Astrocyte (in vitro differentiated cells and primary cell): ENCODE measurements at regions not wholly inside any gene's neighbourhood (a gene's known extent, or its start where the extent isn't known, plus 50 kb on each side); places are given as distances from the start of the nearest gene placed in this dataset.

Source experiments
- DNase-seq: peaks from one replicate; pipeline ENCODE4 v3.0.0-alpha.2; 2010; ENCODE audit warnings: low read depth
- FAIRE-seq: peaks from 2 replicates; lab custom pipeline; 2011; peaks lifted over from hg19 to GRCh38; lab: Jason Lieb, UNC
- H2AFZ ChIP-seq: 2 replicates; pipeline ENCODE4 v1.6.0; 2012; ENCODE audit warnings: low read depth, low read length, inconsistent platforms
- H3K27ac ChIP-seq: 2 replicates; pipeline ENCODE4 v1.5.1; 2011; ENCODE audit warnings: low read depth, low read length, inconsistent platforms
- H3K27me3 ChIP-seq: 2 replicates; pipeline ENCODE4 v1.6.0; 2011; ENCODE audit warnings: low read length, inconsistent platforms; ENCODE audit not compliant: insufficient read depth
- H3K36me3 ChIP-seq: 2 replicates; pipeline ENCODE4 v1.5.1; 2011; ENCODE audit warnings: low read length, inconsistent platforms; ENCODE audit not compliant: insufficient read depth
- H3K4me1 ChIP-seq: 2 replicates; pipeline ENCODE4 v1.5.1; 2011; ENCODE audit warnings: low read length, inconsistent platforms; ENCODE audit not compliant: insufficient read depth
- H3K4me2 ChIP-seq: 2 replicates; pipeline ENCODE4 v1.6.0; 2012; ENCODE audit warnings: low read length, inconsistent platforms
- H3K4me3 ChIP-seq: 2 replicates; pipeline ENCODE4 v1.5.1; 2011; ENCODE audit warnings: low read depth, mild to moderate bottlenecking, low read length, inconsistent platforms; ENCODE audit not compliant: insufficient read depth
- H3K79me2 ChIP-seq: 2 replicates; pipeline ENCODE4 v1.6.0; 2012; ENCODE audit warnings: mild to moderate bottlenecking, low read length, inconsistent platforms; ENCODE audit not compliant: insufficient read depth
- H3K9ac ChIP-seq: 2 replicates; pipeline ENCODE4 v1.6.0; 2012; ENCODE audit warnings: mild to moderate bottlenecking, low read length, inconsistent platforms
- H3K9me3 ChIP-seq: 2 replicates; pipeline ENCODE4 v1.5.1; 2012; ENCODE audit warnings: low read depth, mild to moderate bottlenecking, low read length, inconsistent platforms; ENCODE audit not compliant: insufficient read depth
- H4K20me1 ChIP-seq: 2 replicates; pipeline ENCODE4 v1.6.0; 2012; ENCODE audit warnings: low read length, inconsistent platforms; ENCODE audit not compliant: insufficient read depth
- H3K27ac Mint-ChIP-seq: one replicate; pipeline ENCODE4 v1.8.0; 2021; ENCODE audit warnings: mild to moderate bottlenecking, mixed read lengths; ENCODE audit not compliant: unreplicated experiment
- H3K27me3 Mint-ChIP-seq: one replicate; pipeline ENCODE4 v1.8.0; 2021; ENCODE audit warnings: low read depth, mixed read lengths; ENCODE audit not compliant: unreplicated experiment
- H3K36me3 Mint-ChIP-seq: one replicate; pipeline ENCODE4 v1.8.0; 2021; ENCODE audit warnings: low read depth, mixed read lengths; ENCODE audit not compliant: unreplicated experiment
- H3K4me1 Mint-ChIP-seq: one replicate; pipeline ENCODE4 v1.8.0; 2021; ENCODE audit warnings: low read depth, mixed read lengths; ENCODE audit not compliant: unreplicated experiment
- H3K4me3 Mint-ChIP-seq: one replicate; pipeline ENCODE4 v1.8.0; 2021; ENCODE audit warnings: mild to moderate bottlenecking, moderate library complexity, mixed read lengths; ENCODE audit not compliant: unreplicated experiment
- H3K9me3 Mint-ChIP-seq: one replicate; pipeline ENCODE4 v1.8.0; 2021; ENCODE audit warnings: mild to moderate bottlenecking, mixed read lengths; ENCODE audit not compliant: unreplicated experiment
- CTCF ChIP-seq: IDR thresholded peaks from 2 replicates; pipeline ENCODE4 v1.5.1; 2011; ENCODE audit warnings: low read depth, mild to moderate bottlenecking, inconsistent platforms, low read length, moderate library complexity; ENCODE audit not compliant: insufficient read depth
- EZH2 ChIP-seq: IDR thresholded peaks from 2 replicates; pipeline ENCODE4 v1.6.1; 2012; ENCODE audit warnings: mild to moderate bottlenecking, low read length, inconsistent platforms; ENCODE audit not compliant: insufficient read depth

GRCh38 chr2:128817171-128817570 is 498.5 kb upstream of the HS6ST1 start:
- Histone ChIP-seq H4K20me1 (no peaks in the 10 kb centered on the region), H3K27me3 (no peaks in the 10 kb centered on the region), H3K9ac (no peak overlapping the region), H3K79me2 (no peaks in the 10 kb centered on the region), H3K27ac (no peak overlapping the region), H3K36me3 (no peaks in the 10 kb centered on the region), H3K9me3 (no peaks in the 10 kb centered on the region), H3K4me3 (no peak overlapping the region), H3K4me1 (no peaks in the 10 kb centered on the region), H2AFZ (no peak overlapping the region), H3K4me2 (no peak overlapping the region)
- Mint-ChIP-seq H3K4me1 (no peaks in the 10 kb centered on the region), H3K4me3 (no peak overlapping the region), H3K9me3 (peaks cover 3% of the 10 kb centered on the region), H3K36me3 (no peaks in the 10 kb centered on the region), H3K27me3 (peaks cover 14% of the 10 kb centered on the region), H3K27ac (no peak overlapping the region)
- DNase-seq (no peak), FAIRE-seq (no peak)
- TF ChIP-seq CTCF (no peak), EZH2 (no peak)

GRCh38 chr2:128817813-128818212 is 499.1 kb upstream of the HS6ST1 start:
- TF ChIP-seq EZH2 (no peak), CTCF (no peak)
- H3K4me3 Mint-ChIP-seq, result no peak overlapping the region
- H3K9ac ChIP-seq, result no peak overlapping the region
- no peak overlapping the region for H3K27ac ChIP-seq
- no peak overlapping the region for H3K27ac Mint-ChIP-seq
- H3K27me3 ChIP-seq, result no peaks in the 10 kb centered on the region
- peaks cover 3% of the 10 kb centered on the region for H3K9me3 Mint-ChIP-seq
- no peaks in the 10 kb centered on the region for H3K36me3 ChIP-seq
- peaks cover 19% of the 10 kb centered on the region for H3K27me3 Mint-ChIP-seq
- DNase-seq (no peak), FAIRE-seq (no peak)
- no peaks in the 10 kb centered on the region for H3K36me3 Mint-ChIP-seq
- no peaks in the 10 kb centered on the region for H3K79me2 ChIP-seq
- H3K4me2 ChIP-seq, result no peak overlapping the region
- no peaks in the 10 kb centered on the region for H3K9me3 ChIP-seq
- H3K4me1 ChIP-seq, result no peaks in the 10 kb centered on the region
- H3K4me1 Mint-ChIP-seq, result no peaks in the 10 kb centered on the region
- H4K20me1 ChIP-seq, result no peaks in the 10 kb centered on the region
- no peak overlapping the region for H3K4me3 ChIP-seq
- no peak overlapping the region for H2AFZ ChIP-seq

- no peak overlapping the region for H3K4me2 ChIP-seq
- H2AFZ ChIP-seq, result no peak overlapping the region
- no peak overlapping the region for H3K9ac ChIP-seq
- H3K4me3 Mint-ChIP-seq, result no peak overlapping the region
- no peaks in the 10 kb centered on the region for H3K4me1 ChIP-seq
- no peaks in the 10 kb centered on the region for H3K79me2 ChIP-seq
- no peak overlapping the region for H3K27ac Mint-ChIP-seq
- H3K9me3 Mint-ChIP-seq, result peaks cover 5% of the 10 kb centered on the region
- H3K4me1 Mint-ChIP-seq, result no peaks in the 10 kb centered on the region
- no peaks in the 10 kb centered on the region for H3K27me3 ChIP-seq
- H3K9me3 ChIP-seq, result no peaks in the 10 kb centered on the region
- H3K36me3 Mint-ChIP-seq, result no peaks in the 10 kb centered on the region
- no peak for DNase-seq
- H4K20me1 ChIP-seq, result no peaks in the 10 kb centered on the region
- TF ChIP-seq EZH2 (no peak), CTCF (no peak)
- no peak overlapping the region for H3K4me3 ChIP-seq
- no peaks in the 10 kb centered on the region for H3K36me3 ChIP-seq
- H3K27me3 Mint-ChIP-seq, result peaks cover 20% of the 10 kb centered on the region
- H3K27ac ChIP-seq, result no peak overlapping the region
- FAIRE-seq, result no peak
These were observed 499.6 kb upstream of the HS6ST1 start for GRCh38 chr2:128818248-128818647.
